ENCODE measurements at regions not wholly inside any gene's neighbourhood (a gene's known extent, or its start where the extent isn't known, plus 50 kb on each side); places are given as distances from the start of the nearest gene placed in this dataset.

DNA sequence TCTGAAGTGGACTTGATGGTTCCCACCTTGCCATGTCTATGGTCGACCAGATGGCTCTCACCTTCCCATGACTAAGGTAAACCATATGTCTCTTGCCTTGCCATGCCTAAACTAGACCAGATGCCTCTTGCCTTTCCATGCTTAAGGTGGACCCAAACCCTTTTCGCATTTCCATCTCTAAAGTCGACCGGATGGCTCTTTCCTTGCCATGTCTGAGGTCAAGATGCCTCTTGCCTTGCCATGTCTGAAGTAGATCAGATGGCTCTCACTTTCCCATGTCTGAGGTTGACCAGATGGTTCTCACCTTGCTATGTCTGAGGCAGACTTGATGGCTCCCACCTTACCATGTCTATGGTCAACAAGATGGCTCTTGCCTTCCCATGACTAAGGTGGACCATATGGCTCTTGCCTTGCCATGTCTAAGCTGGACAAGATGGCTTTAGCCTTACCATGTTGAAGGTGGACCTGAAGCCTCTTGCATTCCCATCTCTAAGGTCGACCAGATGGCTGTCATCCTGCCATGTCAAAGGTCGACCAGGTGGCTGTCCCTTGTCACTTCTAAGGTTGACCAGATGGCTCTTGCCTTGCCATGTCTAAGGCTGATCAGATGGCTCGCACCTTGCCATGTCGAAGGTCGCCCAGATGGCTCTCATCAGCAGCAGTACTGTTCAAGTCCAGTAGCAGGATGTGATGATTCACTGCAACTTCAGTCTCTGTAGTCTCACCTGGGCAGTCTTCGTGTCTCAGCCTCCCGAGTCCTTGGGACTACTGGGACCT, 1439.4 kb downstream of the UQCRFS1 start:
- H3K9ac ChIP-seq (ENCODE audit: low read depth in 1 of 2, low read length in 2 of 2): no peak overlapping the region
- H3K36me3 ChIP-seq (ENCODE audit: control insufficient read depth in 1 of 2, insufficient read depth in 2 of 2, low read length in 2 of 2): peaks cover 3 to 6% of the 10 kb centered on the region in 2 donors
- no peaks in the 10 kb centered on the region for H3K27me3 ChIP-seq (ENCODE audit: control insufficient read depth in 1 of 2, insufficient read depth in 2 of 2, low read length in 2 of 2)
- no peaks in the 10 kb centered on the region for H3K4me1 ChIP-seq (ENCODE audit: control insufficient read depth in 1 of 2, insufficient read depth in 2 of 2, low read length in 2 of 2)
- peaks cover 57 to 68% of the 10 kb centered on the region in 2 donors for H3K9me3 ChIP-seq (ENCODE audit: control insufficient read depth in 1 of 2, low read length in 2 of 2)
- H3K4me3 ChIP-seq (ENCODE audit: low read depth in 1 of 2, low read length in 2 of 2): no peak overlapping the region
- H3K27ac ChIP-seq (ENCODE audit: low read depth, low read length): no peak overlapping the region

DNA sequence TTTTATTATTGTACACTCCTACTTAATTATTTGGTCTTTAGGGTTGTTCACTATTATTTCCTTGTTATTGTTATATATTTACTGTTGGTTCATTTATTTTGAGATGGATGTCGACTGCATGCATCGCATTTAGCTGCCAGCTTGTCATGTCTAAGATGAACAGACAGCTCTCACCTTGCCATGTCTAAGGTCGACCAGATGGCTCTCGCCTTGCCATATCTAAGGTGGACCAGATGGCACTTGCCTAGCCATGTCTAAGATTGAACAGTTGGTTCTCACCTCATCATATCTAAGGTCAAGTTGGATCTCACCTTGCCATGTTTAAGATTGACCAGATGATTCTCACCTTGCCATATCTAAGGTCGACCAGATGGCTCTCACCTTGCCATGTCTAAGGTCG, 1440.9 kb downstream of the UQCRFS1 start:
- Histone ChIP-seq H3K9me3 (ENCODE audit: control insufficient read depth in 1 of 2, low read length in 2 of 2) (peaks cover 64 to 70% of the 10 kb centered on the region in 2 donors), H3K9ac (ENCODE audit: low read depth in 1 of 2, low read length in 2 of 2) (no peak overlapping the region), H3K27ac (ENCODE audit: low read depth, low read length) (no peak overlapping the region), H3K36me3 (ENCODE audit: control insufficient read depth in 1 of 2, insufficient read depth in 2 of 2, low read length in 2 of 2) (peaks cover 0 to 6% of the 10 kb centered on the region in 2 donors), H3K27me3 (ENCODE audit: control insufficient read depth in 1 of 2, insufficient read depth in 2 of 2, low read length in 2 of 2) (no peaks in the 10 kb centered on the region), H3K4me3 (ENCODE audit: low read depth in 1 of 2, low read length in 2 of 2) (no peak overlapping the region), H3K4me1 (ENCODE audit: control insufficient read depth in 1 of 2, insufficient read depth in 2 of 2, low read length in 2 of 2) (no peaks in the 10 kb centered on the region)

DNA sequence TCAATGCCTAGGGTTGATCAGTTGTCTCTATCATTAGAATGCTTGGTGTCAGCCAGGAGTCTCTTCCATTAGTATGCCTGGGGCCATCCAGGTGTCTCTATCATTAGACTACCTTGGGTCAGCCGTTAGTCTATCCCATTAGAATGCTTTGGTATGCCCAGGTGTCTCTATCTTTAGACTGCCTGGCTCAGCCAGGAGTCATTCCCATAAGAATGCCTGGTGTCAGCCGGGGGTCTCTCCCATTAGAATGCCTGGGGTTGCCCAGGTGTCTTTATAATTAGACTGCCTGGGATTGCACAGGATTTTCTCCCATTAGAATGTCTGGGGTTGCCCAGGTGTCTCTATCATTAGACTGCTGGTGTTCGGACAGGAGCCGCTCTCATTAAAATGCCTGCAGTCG, 1442.9 kb downstream of the UQCRFS1 start:
- peaks cover 57 to 79% of the 10 kb centered on the region in 2 donors for H3K9me3 ChIP-seq (ENCODE audit: control insufficient read depth in 1 of 2, low read length in 2 of 2)

DNA sequence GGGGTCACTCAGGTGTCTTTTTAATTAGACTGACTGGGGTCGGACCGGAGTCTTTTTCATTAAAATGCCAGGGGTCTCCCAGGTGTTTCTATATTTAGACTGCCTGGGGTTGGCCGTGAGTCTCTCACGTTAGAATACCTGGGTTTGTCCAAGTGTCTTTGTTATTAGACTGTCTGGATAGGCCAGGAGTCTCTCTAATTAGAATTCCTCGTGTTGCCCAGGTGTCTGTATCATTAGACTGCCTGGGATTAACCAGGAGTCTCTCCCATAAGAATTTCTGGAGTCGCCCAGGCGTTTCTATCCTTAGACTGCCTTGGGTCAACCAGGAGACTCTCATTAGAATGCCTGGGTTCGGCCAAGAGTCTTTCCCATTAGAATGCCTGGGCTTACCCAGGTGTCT, 1445.7 kb downstream of the UQCRFS1 start:
- no peak overlapping the region for H3K4me3 ChIP-seq (ENCODE audit: low read depth in 1 of 2, low read length in 2 of 2)
- H3K27ac ChIP-seq (ENCODE audit: low read depth, low read length): no peak overlapping the region
- peaks cover 45 to 75% of the 10 kb centered on the region in 2 donors for H3K9me3 ChIP-seq (ENCODE audit: control insufficient read depth in 1 of 2, low read length in 2 of 2)
- no peaks in the 10 kb centered on the region for H3K4me1 ChIP-seq (ENCODE audit: control insufficient read depth in 1 of 2, insufficient read depth in 2 of 2, low read length in 2 of 2)
- H3K36me3 ChIP-seq (ENCODE audit: control insufficient read depth in 1 of 2, insufficient read depth in 2 of 2, low read length in 2 of 2): no peaks in the 10 kb centered on the region
- H3K27me3 ChIP-seq (ENCODE audit: control insufficient read depth in 1 of 2, insufficient read depth in 2 of 2, low read length in 2 of 2): no peaks in the 10 kb centered on the region
- H3K9ac ChIP-seq (ENCODE audit: low read depth in 1 of 2, low read length in 2 of 2): no peak overlapping the region

More for the DNA sequence above, 1442.9 kb downstream of the UQCRFS1 start:
- no peak overlapping the region for H3K27ac ChIP-seq (ENCODE audit: low read depth, low read length)
- no peak overlapping the region for H3K9ac ChIP-seq (ENCODE audit: low read depth in 1 of 2, low read length in 2 of 2)
- H3K36me3 ChIP-seq (ENCODE audit: control insufficient read depth in 1 of 2, insufficient read depth in 2 of 2, low read length in 2 of 2): peaks cover 0 to 6% of the 10 kb centered on the region in 2 donors
- H3K27me3 ChIP-seq (ENCODE audit: control insufficient read depth in 1 of 2, insufficient read depth in 2 of 2, low read length in 2 of 2): no peaks in the 10 kb centered on the region
- no peak overlapping the region for H3K4me3 ChIP-seq (ENCODE audit: low read depth in 1 of 2, low read length in 2 of 2)
- H3K4me1 ChIP-seq (ENCODE audit: control insufficient read depth in 1 of 2, insufficient read depth in 2 of 2, low read length in 2 of 2): no peaks in the 10 kb centered on the region

DNA sequence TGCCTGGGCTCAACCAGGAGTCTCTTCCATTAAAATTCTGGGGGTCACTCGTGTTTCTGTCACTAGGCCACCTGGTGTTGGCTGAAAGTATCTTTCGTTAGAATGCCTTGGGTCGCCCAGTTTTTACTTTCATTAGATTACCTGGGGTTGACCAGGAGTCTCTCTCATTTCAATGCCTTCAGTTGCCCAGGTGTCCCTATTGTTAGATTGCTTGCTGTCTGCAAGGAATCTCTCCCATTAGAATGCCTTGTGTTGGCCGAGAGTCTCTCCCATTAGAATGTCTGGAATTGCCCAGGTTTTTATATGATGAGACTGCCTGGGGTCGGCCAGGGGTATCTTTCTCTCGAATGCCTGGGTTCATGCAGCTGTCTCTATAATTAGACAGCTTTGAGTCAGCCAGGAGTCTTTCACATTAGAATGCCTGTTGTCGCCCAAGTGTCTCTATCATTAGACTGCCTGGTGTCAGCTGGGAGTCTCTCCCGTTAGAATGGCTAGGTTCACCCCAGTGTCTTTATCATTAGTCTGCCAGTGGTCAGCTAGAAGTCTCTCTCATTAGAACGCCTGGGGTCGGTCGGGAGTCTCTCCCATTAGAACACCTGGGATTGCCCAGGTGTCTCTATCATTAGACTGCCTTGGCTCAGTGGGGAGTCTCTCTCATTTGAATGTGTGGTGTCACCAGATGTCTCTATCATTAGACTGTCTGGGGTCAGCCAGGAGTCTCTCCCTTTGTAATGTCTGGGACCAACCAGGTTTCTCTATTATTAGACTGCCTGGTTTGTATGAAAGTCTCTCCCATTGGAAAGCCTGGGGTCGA, 1446.8 kb downstream of the UQCRFS1 start:
- peaks cover 40 to 73% of the 10 kb centered on the region in 2 donors for H3K9me3 ChIP-seq (ENCODE audit: control insufficient read depth in 1 of 2, low read length in 2 of 2)
- H3K36me3 ChIP-seq (ENCODE audit: control insufficient read depth in 1 of 2, insufficient read depth in 2 of 2, low read length in 2 of 2): no peaks in the 10 kb centered on the region
- H3K4me3 ChIP-seq (ENCODE audit: low read depth in 1 of 2, low read length in 2 of 2): no peak overlapping the region
- H3K4me1 ChIP-seq (ENCODE audit: control insufficient read depth in 1 of 2, insufficient read depth in 2 of 2, low read length in 2 of 2): no peaks in the 10 kb centered on the region
- H3K27ac ChIP-seq (ENCODE audit: low read depth, low read length): no peak overlapping the region
- no peak overlapping the region for H3K9ac ChIP-seq (ENCODE audit: low read depth in 1 of 2, low read length in 2 of 2)
- H3K27me3 ChIP-seq (ENCODE audit: control insufficient read depth in 1 of 2, insufficient read depth in 2 of 2, low read length in 2 of 2): no peaks in the 10 kb centered on the region

DNA sequence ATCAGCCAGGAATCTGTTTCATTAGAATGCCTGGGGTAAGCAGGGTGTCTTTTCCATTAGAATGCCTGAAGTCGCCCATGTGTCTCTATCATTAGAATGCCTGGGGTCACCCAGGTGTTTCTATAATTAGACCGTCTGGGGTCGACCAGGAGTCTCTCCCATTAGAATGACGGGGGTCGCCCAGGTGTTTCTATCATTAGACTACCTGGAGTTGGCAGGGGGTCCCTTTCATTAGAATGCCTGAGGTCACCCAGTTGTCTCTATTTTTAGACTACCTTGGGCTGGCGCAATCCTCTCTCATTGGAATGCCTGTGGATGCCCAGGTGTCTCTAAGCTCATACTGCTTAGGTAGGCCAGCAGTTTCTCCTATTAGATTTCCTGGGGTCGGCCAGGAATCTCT, 1447.6 kb downstream of the UQCRFS1 start:
- peaks cover 36 to 79% of the 10 kb centered on the region in 2 donors for H3K9me3 ChIP-seq (ENCODE audit: control insufficient read depth in 1 of 2, low read length in 2 of 2)
- no peak overlapping the region for H3K4me3 ChIP-seq (ENCODE audit: low read depth in 1 of 2, low read length in 2 of 2)
- H3K9ac ChIP-seq (ENCODE audit: low read depth in 1 of 2, low read length in 2 of 2): no peak overlapping the region
- H3K4me1 ChIP-seq (ENCODE audit: control insufficient read depth in 1 of 2, insufficient read depth in 2 of 2, low read length in 2 of 2): no peaks in the 10 kb centered on the region
- H3K27me3 ChIP-seq (ENCODE audit: control insufficient read depth in 1 of 2, insufficient read depth in 2 of 2, low read length in 2 of 2): no peaks in the 10 kb centered on the region
- no peaks in the 10 kb centered on the region for H3K36me3 ChIP-seq (ENCODE audit: control insufficient read depth in 1 of 2, insufficient read depth in 2 of 2, low read length in 2 of 2)
- H3K27ac ChIP-seq (ENCODE audit: low read depth, low read length): no peak overlapping the region

DNA sequence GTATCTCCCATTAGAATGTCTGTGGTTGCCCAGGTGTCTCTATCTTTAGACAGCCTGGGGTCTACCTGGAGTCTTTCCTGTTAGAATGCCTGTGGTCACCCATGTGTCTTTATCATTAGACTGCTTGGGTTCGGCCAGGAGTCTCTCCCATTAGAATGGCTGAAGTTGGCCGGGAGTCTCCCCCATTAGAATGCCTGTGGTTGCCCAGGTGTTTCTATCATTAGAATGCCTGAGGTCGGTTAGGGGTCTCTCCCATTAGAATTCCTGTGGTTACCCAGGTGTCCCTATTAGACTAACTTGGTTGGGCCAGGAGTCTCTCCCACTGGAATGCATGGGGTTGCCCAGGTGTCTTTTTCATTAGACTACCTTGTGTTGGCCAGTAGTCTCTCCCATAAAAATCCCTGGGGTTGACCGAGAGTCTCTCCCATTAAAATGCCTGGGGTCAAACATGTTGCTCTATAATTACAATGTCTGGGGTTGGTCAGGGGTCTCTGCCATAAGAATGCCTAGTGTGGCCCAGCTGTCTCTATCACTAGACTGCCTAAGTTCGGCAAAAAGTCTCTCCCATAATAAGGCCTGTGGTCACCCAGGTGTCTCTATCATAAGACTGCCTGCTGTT, 1448.7 kb downstream of the UQCRFS1 start:
- H3K36me3 ChIP-seq (ENCODE audit: control insufficient read depth in 1 of 2, insufficient read depth in 2 of 2, low read length in 2 of 2): no peaks in the 10 kb centered on the region
- H3K4me3 ChIP-seq (ENCODE audit: low read depth in 1 of 2, low read length in 2 of 2): no peak overlapping the region
- H3K9me3 ChIP-seq (ENCODE audit: control insufficient read depth in 1 of 2, low read length in 2 of 2): peaks cover 33 to 80% of the 10 kb centered on the region in 2 donors
- no peaks in the 10 kb centered on the region for H3K27me3 ChIP-seq (ENCODE audit: control insufficient read depth in 1 of 2, insufficient read depth in 2 of 2, low read length in 2 of 2)
- H3K27ac ChIP-seq (ENCODE audit: low read depth, low read length): no peak overlapping the region
- no peak overlapping the region for H3K9ac ChIP-seq (ENCODE audit: low read depth in 1 of 2, low read length in 2 of 2)
- H3K4me1 ChIP-seq (ENCODE audit: control insufficient read depth in 1 of 2, insufficient read depth in 2 of 2, low read length in 2 of 2): no peaks in the 10 kb centered on the region

DNA sequence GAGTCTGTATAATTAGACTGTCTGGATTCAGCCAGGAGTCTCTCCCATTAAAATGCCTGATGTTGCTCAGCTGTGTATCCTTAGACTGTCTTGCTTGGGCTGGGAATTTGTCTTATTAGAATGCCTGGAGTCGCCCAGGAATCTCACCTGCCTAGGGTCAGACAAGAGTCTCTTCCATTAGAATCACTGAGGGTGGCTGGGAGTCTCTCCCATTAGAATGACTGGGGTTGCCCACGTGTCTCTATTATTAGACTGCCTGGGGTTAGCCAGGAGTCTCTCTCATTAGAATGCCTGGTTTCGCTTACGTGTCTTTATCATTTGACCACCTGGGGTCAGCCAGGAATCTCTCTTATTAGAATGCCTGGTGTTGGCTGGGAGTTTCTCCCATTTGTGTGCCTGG, 1450.0 kb downstream of the UQCRFS1 start:
- no peak overlapping the region for H3K9ac ChIP-seq (ENCODE audit: low read depth in 1 of 2, low read length in 2 of 2)
- no peak overlapping the region for H3K4me3 ChIP-seq (ENCODE audit: low read depth in 1 of 2, low read length in 2 of 2)
- H3K27me3 ChIP-seq (ENCODE audit: control insufficient read depth in 1 of 2, insufficient read depth in 2 of 2, low read length in 2 of 2): no peaks in the 10 kb centered on the region
- H3K9me3 ChIP-seq (ENCODE audit: control insufficient read depth in 1 of 2, low read length in 2 of 2): peaks cover 32 to 68% of the 10 kb centered on the region in 2 donors
- no peaks in the 10 kb centered on the region for H3K4me1 ChIP-seq (ENCODE audit: control insufficient read depth in 1 of 2, insufficient read depth in 2 of 2, low read length in 2 of 2)
- H3K27ac ChIP-seq (ENCODE audit: low read depth, low read length): no peak overlapping the region
- no peaks in the 10 kb centered on the region for H3K36me3 ChIP-seq (ENCODE audit: control insufficient read depth in 1 of 2, insufficient read depth in 2 of 2, low read length in 2 of 2)

DNA sequence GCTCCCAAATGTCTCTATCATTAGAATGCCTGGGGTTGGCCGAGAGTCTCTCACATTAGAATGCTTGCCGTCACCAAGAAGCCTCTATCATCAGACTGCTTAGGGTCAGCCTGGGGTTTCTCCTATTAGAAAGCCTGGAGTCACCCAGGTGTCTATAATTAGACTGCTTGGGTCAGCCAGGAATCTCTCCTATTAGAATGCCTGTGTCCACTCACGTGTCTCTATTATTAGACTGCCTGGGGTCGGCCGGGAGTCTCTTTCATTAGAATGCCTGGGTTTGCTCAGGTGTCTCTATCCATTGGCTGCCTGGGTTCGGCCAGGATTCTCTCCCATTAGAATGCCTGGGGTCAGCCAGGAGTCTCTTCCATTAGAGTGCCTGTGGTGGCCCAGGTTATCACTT, 1453.1 kb downstream of the UQCRFS1 start:
- Histone ChIP-seq H3K9me3 (ENCODE audit: control insufficient read depth in 1 of 2, low read length in 2 of 2) (peaks cover 22 to 45% of the 10 kb centered on the region in 2 donors), H3K36me3 (ENCODE audit: control insufficient read depth in 1 of 2, insufficient read depth in 2 of 2, low read length in 2 of 2) (no peaks in the 10 kb centered on the region), H3K4me1 (ENCODE audit: control insufficient read depth in 1 of 2, insufficient read depth in 2 of 2, low read length in 2 of 2) (no peaks in the 10 kb centered on the region), H3K27me3 (ENCODE audit: control insufficient read depth in 1 of 2, insufficient read depth in 2 of 2, low read length in 2 of 2) (no peaks in the 10 kb centered on the region), H3K4me3 (ENCODE audit: low read depth in 1 of 2, low read length in 2 of 2) (no peak overlapping the region), H3K9ac (ENCODE audit: low read depth in 1 of 2, low read length in 2 of 2) (no peak overlapping the region), H3K27ac (ENCODE audit: low read depth, low read length) (no peak overlapping the region)
